ENCODE measurements at regions not wholly inside any gene's neighbourhood (a gene's known extent, or its start where the extent isn't known, plus 50 kb on each side); places are given as distances from the start of the nearest gene placed in this dataset.

- no peak overlapping the region for H3K4me3 ChIP-seq (ENCODE audit: low read length)
- H2AFZ ChIP-seq (ENCODE audit: low read length): no peak overlapping the region
- H3K4me2 ChIP-seq (ENCODE audit: low read depth, low read length, poor library complexity, severe bottlenecking): no peak overlapping the region
- H3K9me3 ChIP-seq (ENCODE audit: low read length): no peaks in the 10 kb centered on the region
- H3K79me2 ChIP-seq (ENCODE audit: low read length): no peaks in the 10 kb centered on the region
- peaks cover 3% of the 10 kb centered on the region; the same call in 1 of the 2 replicates for H3K4me1 ChIP-seq (ENCODE audit: low read length)
- no peaks in the 10 kb centered on the region for H4K20me1 ChIP-seq (ENCODE audit: insufficient read depth, low read depth, low read length)
- H3K27ac ChIP-seq (ENCODE audit: low read length): no peak overlapping the region
- no peak overlapping the region for H3K9ac ChIP-seq (ENCODE audit: low read length)
- DNase-seq: no peak
- no peaks in the 10 kb centered on the region for H3K27me3 ChIP-seq (ENCODE audit: low read length)
- H3K36me3 ChIP-seq (ENCODE audit: insufficient read depth, low read length): no peaks in the 10 kb centered on the region
- H3K9me2 ChIP-seq (replicated peaks; ENCODE audit: insufficient read depth, low read length): no peaks in the 10 kb centered on the region
Observed at GRCh38 chr2:22290909-22291473, 1094.0 kb upstream of the KLHL29 start.

DNA sequence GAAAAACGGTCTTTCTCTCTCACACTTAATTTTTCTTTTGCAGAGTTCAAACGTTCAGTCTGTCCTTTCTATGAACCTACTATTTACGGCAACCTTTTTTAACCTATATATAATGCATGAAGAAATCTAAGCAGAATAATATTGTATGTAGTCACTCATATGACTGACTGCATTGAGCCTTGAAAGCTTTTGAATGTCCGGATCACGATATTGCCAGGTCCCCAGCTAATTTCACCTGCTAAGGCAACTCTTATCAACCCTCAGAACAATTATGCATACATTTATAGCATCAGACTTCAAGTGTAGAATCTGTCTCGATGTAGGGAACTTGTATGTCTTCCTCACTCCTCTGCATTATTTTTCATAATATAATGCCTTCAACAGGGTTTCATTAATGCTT is 1083.8 kb upstream of the KLHL29 start:
- Histone ChIP-seq H4K20me1 (ENCODE audit: insufficient read depth, low read depth, low read length) (no peaks in the 10 kb centered on the region), H3K4me2 (ENCODE audit: low read depth, low read length, poor library complexity, severe bottlenecking) (no peak overlapping the region), H3K9ac (ENCODE audit: low read length) (no peak overlapping the region), H3K36me3 (ENCODE audit: insufficient read depth, low read length) (no peaks in the 10 kb centered on the region), H3K27me3 (ENCODE audit: low read length) (no peaks in the 10 kb centered on the region), H3K4me3 (ENCODE audit: low read length) (no peak overlapping the region), H3K79me2 (ENCODE audit: low read length) (no peaks in the 10 kb centered on the region), H3K9me3 (ENCODE audit: low read length) (no peaks in the 10 kb centered on the region), H3K27ac (ENCODE audit: low read length) (no peak overlapping the region), H3K4me1 (ENCODE audit: low read length) (no peaks in the 10 kb centered on the region), H3K9me2 (replicated peaks; ENCODE audit: insufficient read depth, low read length) (no peaks in the 10 kb centered on the region), H2AFZ (ENCODE audit: low read length) (no peak overlapping the region)
- DNase-seq: no peak

DNA sequence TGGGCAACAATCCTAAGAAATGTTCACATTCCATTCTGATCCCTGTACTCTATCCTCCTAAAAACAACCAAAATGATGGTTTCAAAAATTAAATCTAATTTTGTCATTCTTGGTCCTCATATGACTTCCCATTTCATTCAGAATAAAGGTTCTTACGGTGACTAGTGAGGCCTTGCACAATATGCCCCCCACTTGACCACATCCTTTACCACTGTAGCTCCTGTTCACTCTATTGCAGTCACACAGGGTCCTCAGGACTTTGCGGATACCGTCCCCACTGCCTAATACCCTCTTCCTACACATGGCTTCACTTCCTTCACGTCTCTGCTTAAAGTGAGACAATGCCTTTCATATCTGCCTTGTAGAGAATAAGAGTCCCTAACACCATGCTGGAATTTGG is 1058.7 kb upstream of the KLHL29 start:
- no peak for DNase-seq
- Histone ChIP-seq H3K9me2 (replicated peaks; ENCODE audit: insufficient read depth, low read length) (no peaks in the 10 kb centered on the region), H3K9me3 (ENCODE audit: low read length) (no peaks in the 10 kb centered on the region), H3K4me1 (ENCODE audit: low read length) (no peaks in the 10 kb centered on the region), H3K4me2 (ENCODE audit: low read depth, low read length, poor library complexity, severe bottlenecking) (no peak overlapping the region), H3K27ac (ENCODE audit: low read length) (no peak overlapping the region), H3K4me3 (ENCODE audit: low read length) (no peak overlapping the region), H3K27me3 (ENCODE audit: low read length) (0 out of 2 replicates have a peak, but pooled peaks cover 2% of the 10 kb centered on the region), H3K36me3 (ENCODE audit: insufficient read depth, low read length) (no peaks in the 10 kb centered on the region), H3K9ac (ENCODE audit: low read length) (no peak overlapping the region), H3K79me2 (ENCODE audit: low read length) (no peaks in the 10 kb centered on the region), H4K20me1 (ENCODE audit: insufficient read depth, low read depth, low read length) (no peaks in the 10 kb centered on the region), H2AFZ (ENCODE audit: low read length) (no peak overlapping the region)

DNA sequence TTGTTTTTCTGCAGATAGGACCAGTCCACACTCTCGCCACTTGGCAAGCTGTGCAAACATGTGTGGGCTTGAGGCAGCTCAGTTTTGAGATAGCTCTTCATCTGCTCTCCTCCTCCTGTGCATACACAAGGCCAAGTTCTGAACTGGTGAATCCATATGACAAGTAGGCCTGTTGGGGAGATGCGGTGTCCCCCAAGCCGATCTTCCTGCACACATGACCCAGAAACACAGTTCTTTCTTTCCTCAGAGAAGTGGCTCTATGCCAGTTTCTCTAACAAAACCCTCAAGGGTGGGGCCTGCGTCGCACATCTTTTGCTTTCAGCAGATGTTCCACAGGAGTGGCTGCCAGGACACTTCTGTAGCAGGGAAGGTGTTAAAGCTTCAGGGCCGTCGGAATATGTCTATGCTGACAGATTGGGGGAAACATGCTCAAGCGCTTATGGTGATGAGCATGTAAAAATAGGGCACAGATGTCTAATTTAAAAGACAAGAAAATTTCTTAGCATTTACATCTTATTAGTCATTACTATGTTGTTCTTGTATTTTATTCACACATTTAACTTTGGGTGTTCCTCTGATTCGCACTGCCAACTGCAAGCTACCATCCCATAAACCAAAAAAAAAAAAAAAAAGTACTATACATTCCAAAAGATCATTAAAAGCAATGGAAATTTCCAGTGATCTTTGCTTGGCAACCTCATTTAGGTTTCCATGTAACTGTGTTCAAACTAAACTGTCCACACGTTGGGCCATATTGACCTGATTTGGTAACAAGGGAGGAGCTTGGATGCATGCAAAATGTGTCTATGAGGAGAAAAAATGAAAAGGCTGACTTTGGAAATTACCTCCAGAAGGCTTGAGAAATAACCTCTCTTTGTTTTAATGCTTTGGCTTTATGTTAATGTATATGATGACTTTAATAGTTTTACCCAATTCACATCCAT is 1055.5 kb upstream of the KLHL29 start:
- Histone ChIP-seq H2AFZ (ENCODE audit: low read length) (no peak overlapping the region), H3K9me2 (replicated peaks; ENCODE audit: insufficient read depth, low read length) (no peaks in the 10 kb centered on the region), H3K4me1 (ENCODE audit: low read length) (no peaks in the 10 kb centered on the region), H4K20me1 (ENCODE audit: insufficient read depth, low read depth, low read length) (no peaks in the 10 kb centered on the region), H3K9me3 (ENCODE audit: low read length) (no peaks in the 10 kb centered on the region), H3K36me3 (ENCODE audit: insufficient read depth, low read length) (no peaks in the 10 kb centered on the region), H3K4me3 (ENCODE audit: low read length) (no peak overlapping the region), H3K27me3 (ENCODE audit: low read length) (0 out of 2 replicates have a peak, but pooled peaks cover 2% of the 10 kb centered on the region), H3K4me2 (ENCODE audit: low read depth, low read length, poor library complexity, severe bottlenecking) (no peak overlapping the region), H3K9ac (ENCODE audit: low read length) (no peak overlapping the region), H3K79me2 (ENCODE audit: low read length) (no peaks in the 10 kb centered on the region), H3K27ac (ENCODE audit: low read length) (no peak overlapping the region)
- no peak for DNase-seq

DNA sequence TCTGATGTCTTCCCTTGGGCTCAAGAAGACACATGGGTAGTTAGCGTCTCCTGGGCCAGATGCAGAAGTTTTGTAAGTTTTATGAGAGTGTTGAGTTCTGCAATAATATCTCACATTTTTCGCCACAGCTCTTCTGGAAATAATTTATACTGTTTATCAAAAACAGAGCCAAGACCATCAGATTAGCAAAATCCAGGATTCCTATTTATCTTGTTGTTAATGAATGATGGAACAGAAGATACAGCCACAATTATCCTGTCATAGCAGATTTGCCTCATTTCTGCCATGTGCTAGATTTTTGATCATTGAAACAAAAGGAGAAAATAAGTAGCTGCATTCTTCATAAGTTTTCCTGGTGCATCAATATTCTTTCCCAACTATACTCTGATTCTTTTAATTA is 1048.6 kb upstream of the KLHL29 start:
- H3K4me1 ChIP-seq (ENCODE audit: low read length): no peaks in the 10 kb centered on the region

DNA sequence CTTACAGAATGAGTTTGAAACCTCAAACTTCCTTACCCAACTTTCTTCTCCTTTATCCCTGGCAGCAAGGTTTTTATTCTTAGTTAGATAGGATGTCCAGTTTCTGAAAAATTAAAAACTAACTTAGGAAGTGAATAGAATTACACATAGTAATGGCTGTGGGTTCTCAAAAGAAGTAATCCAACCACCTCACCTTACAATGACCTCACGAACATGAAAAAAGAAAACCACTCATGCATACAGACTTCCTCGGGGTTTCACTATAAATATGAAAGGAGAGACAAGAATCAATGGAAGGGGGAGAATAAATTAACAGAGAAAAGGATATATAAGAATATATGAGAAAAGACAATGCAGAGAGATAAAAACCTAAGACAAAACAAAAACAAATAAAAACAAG is 1044.3 kb upstream of the KLHL29 start:
- Histone ChIP-seq H3K9me2 (replicated peaks; ENCODE audit: insufficient read depth, low read length) (no peaks in the 10 kb centered on the region), H3K9ac (ENCODE audit: low read length) (no peak overlapping the region), H3K79me2 (ENCODE audit: low read length) (no peaks in the 10 kb centered on the region), H3K27me3 (ENCODE audit: low read length) (no peaks in the 10 kb centered on the region), H3K4me2 (ENCODE audit: low read depth, low read length, poor library complexity, severe bottlenecking) (no peak overlapping the region), H3K36me3 (ENCODE audit: insufficient read depth, low read length) (no peaks in the 10 kb centered on the region), H3K4me1 (ENCODE audit: low read length) (no peaks in the 10 kb centered on the region), H3K27ac (ENCODE audit: low read length) (no peak overlapping the region), H2AFZ (ENCODE audit: low read length) (no peak overlapping the region), H3K9me3 (ENCODE audit: low read length) (no peaks in the 10 kb centered on the region), H3K4me3 (ENCODE audit: low read length) (no peak overlapping the region), H4K20me1 (ENCODE audit: insufficient read depth, low read depth, low read length) (no peaks in the 10 kb centered on the region)
- DNase-seq: no peak

More for the DNA sequence above, 1048.6 kb upstream of the KLHL29 start:
- Histone ChIP-seq H3K4me3 (ENCODE audit: low read length) (no peak overlapping the region), H4K20me1 (ENCODE audit: insufficient read depth, low read depth, low read length) (no peaks in the 10 kb centered on the region), H3K9me3 (ENCODE audit: low read length) (no peaks in the 10 kb centered on the region), H3K9ac (ENCODE audit: low read length) (no peak overlapping the region), H3K4me2 (ENCODE audit: low read depth, low read length, poor library complexity, severe bottlenecking) (no peak overlapping the region), H3K36me3 (ENCODE audit: insufficient read depth, low read length) (no peaks in the 10 kb centered on the region), H3K27ac (ENCODE audit: low read length) (no peak overlapping the region), H3K27me3 (ENCODE audit: low read length) (no peaks in the 10 kb centered on the region), H3K9me2 (replicated peaks; ENCODE audit: insufficient read depth, low read length) (no peaks in the 10 kb centered on the region), H3K79me2 (ENCODE audit: low read length) (no peaks in the 10 kb centered on the region), H2AFZ (ENCODE audit: low read length) (no peak overlapping the region)
- no peak for DNase-seq

- Histone ChIP-seq H4K20me1 (ENCODE audit: insufficient read depth, low read depth, low read length) (no peaks in the 10 kb centered on the region), H3K27ac (ENCODE audit: low read length) (no peak overlapping the region), H3K4me1 (ENCODE audit: low read length) (no peaks in the 10 kb centered on the region)
Observed at GRCh38 chr2:22347306-22347705, 1037.7 kb upstream of the KLHL29 start.

DNA sequence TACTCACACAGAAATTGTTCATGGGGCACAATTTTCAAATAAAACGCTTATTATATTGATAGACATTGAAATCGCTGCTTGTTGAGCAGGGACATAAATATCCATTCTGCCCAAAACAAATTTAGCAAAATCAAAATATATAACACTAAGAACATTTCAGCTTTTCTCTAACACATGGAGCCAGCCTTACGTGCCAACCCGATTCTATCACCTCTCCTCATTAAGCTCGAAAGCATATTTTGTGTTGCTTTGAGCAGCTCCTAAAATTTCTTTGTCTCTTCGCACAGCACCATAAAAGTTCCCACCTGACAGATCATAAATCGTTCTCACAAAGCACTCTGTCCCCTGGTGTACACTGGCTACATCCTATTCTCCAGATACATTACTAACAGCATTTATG is 1034.4 kb upstream of the KLHL29 start:
- no peaks in the 10 kb centered on the region for H3K36me3 ChIP-seq (ENCODE audit: insufficient read depth, low read length)
- no peak for DNase-seq
- H2AFZ ChIP-seq (ENCODE audit: low read length): no peak overlapping the region
- no peak overlapping the region for H3K4me2 ChIP-seq (ENCODE audit: low read depth, low read length, poor library complexity, severe bottlenecking)
- no peaks in the 10 kb centered on the region for H3K79me2 ChIP-seq (ENCODE audit: low read length)
- no peaks in the 10 kb centered on the region for H3K4me1 ChIP-seq (ENCODE audit: low read length)
- no peaks in the 10 kb centered on the region for H3K9me2 ChIP-seq (replicated peaks; ENCODE audit: insufficient read depth, low read length)
- no peak overlapping the region for H3K9ac ChIP-seq (ENCODE audit: low read length)
- no peak overlapping the region for H3K27ac ChIP-seq (ENCODE audit: low read length)
- no peaks in the 10 kb centered on the region for H4K20me1 ChIP-seq (ENCODE audit: insufficient read depth, low read depth, low read length)
- H3K9me3 ChIP-seq (ENCODE audit: low read length): no peaks in the 10 kb centered on the region
- no peaks in the 10 kb centered on the region for H3K27me3 ChIP-seq (ENCODE audit: low read length)
- H3K4me3 ChIP-seq (ENCODE audit: low read length): no peak overlapping the region

More at GRCh38 chr2:22347306-22347705, 1037.7 kb upstream of the KLHL29 start:
- no peak for DNase-seq
- Histone ChIP-seq H3K4me3 (ENCODE audit: low read length) (no peak overlapping the region), H3K9me3 (ENCODE audit: low read length) (no peaks in the 10 kb centered on the region), H3K9ac (ENCODE audit: low read length) (no peak overlapping the region), H3K27me3 (ENCODE audit: low read length) (no peaks in the 10 kb centered on the region), H3K79me2 (ENCODE audit: low read length) (no peaks in the 10 kb centered on the region), H3K36me3 (ENCODE audit: insufficient read depth, low read length) (no peaks in the 10 kb centered on the region), H2AFZ (ENCODE audit: low read length) (no peak overlapping the region), H3K4me2 (ENCODE audit: low read depth, low read length, poor library complexity, severe bottlenecking) (no peak overlapping the region), H3K9me2 (replicated peaks; ENCODE audit: insufficient read depth, low read length) (no peaks in the 10 kb centered on the region)

Measured in Karpas-422 (cell line).